DND-41 (cell line): ENCODE measurements at regions not wholly inside any gene's neighbourhood (a gene's known extent, or its start where the extent isn't known, plus 50 kb on each side); places are given as distances from the start of the nearest gene placed in this dataset.
"Not testable (repeated sequence)": the region's sequence is repeated elsewhere in the genome, so short reads cannot be mapped to it uniquely, and the experiment has no call there.

ENCODE experiments used
- ATAC-seq: fragments of 200-7000 bp; cut with Tn5 transposase; 3 replicates; pipeline ENCODE4 v1.9.1; 2021; ENCODE audit warnings: low read depth; ENCODE audit not compliant: insufficient read depth
- DNase-seq: peaks from one replicate; pipeline ENCODE4 v3.0.0-alpha.2; 2020
- H2AFZ ChIP-seq: 2 replicates; pipeline ENCODE4 v1.6.0; 2012; ENCODE audit warnings: low read depth, low read length
- H3K27ac ChIP-seq: 2 replicates; pipeline ENCODE4 v1.5.1; 2012; ENCODE audit warnings: low read length, inconsistent platforms
- H3K27me3 ChIP-seq: fragments of 200-600 bp; sonication (generic); 2 replicates; pipeline ENCODE4 v1.6.0; 2012; ENCODE audit warnings: low read length, mild to moderate bottlenecking, inconsistent platforms; ENCODE audit not compliant: insufficient read depth, poor library complexity
- H3K36me3 ChIP-seq: 2 replicates; pipeline ENCODE4 v1.5.1; 2012; ENCODE audit warnings: low read length, inconsistent platforms; ENCODE audit not compliant: insufficient read depth
- H3K4me1 ChIP-seq: 2 replicates; pipeline ENCODE4 v1.5.1; 2012; ENCODE audit warnings: mild to moderate bottlenecking, low read length; ENCODE audit not compliant: insufficient read depth
- H3K4me2 ChIP-seq: 2 replicates; pipeline ENCODE4 v1.6.0; 2012; ENCODE audit warnings: mild to moderate bottlenecking, moderate library complexity, low read length, inconsistent platforms; ENCODE audit not compliant: insufficient read depth
- H3K4me3 ChIP-seq, 2 experiments: fragments of 200-600 bp in 1 of 2; shearing (Covaris generic) in 1 of 2; 2 replicates each; pipeline ENCODE4 v1.5.1; 2012 to 2016; ENCODE audit warnings: inconsistent platforms in 2 of 2, low read length in 2 of 2, mild to moderate bottlenecking in 2 of 2, low read depth in 1 of 2, moderate library complexity in 1 of 2
- H3K79me2 ChIP-seq: 2 replicates; pipeline ENCODE4 v1.6.0; 2012; ENCODE audit warnings: low read length, inconsistent platforms; ENCODE audit not compliant: insufficient read depth
- H3K9ac ChIP-seq: 2 replicates; pipeline ENCODE4 v1.6.0; 2012; ENCODE audit warnings: low read depth, mild to moderate bottlenecking, inconsistent platforms, low read length, moderate library complexity
- H3K9me3 ChIP-seq: 2 replicates; pipeline ENCODE4 v1.5.1; 2012; ENCODE audit warnings: low read length, moderate library complexity, mild to moderate bottlenecking, inconsistent platforms; ENCODE audit not compliant: insufficient read depth, severe bottlenecking
- H4K20me1 ChIP-seq: 2 replicates; pipeline ENCODE4 v1.6.0; 2012; ENCODE audit warnings: low read length; ENCODE audit not compliant: insufficient read depth
- EZH2 ChIP-seq: IDR thresholded peaks from 3 replicates; pipeline ENCODE4 v1.6.1; 2012; ENCODE audit warnings: borderline replicate concordance, low read depth, mild to moderate bottlenecking, moderate library complexity, low read length, inconsistent platforms; ENCODE audit not compliant: severe bottlenecking
- TF ChIP-seq, protein P1 (sequence below): IDR thresholded peaks from 2 replicates; pipeline ENCODE4 v1.5.1; 2012; ENCODE audit warnings: borderline replicate concordance, low read length, moderate library complexity, mild to moderate bottlenecking; ENCODE audit not compliant: poor library complexity, severe bottlenecking; ENCODE audit errors: extremely low read depth

GRCh38 chr4:34323549-34324320, 1920.6 kb downstream of the ARAP2 start:
- no peak for ATAC-seq
- Histone ChIP-seq H2AFZ (no peak overlapping the region), H3K4me1 (no peaks in the 10 kb centered on the region), H3K27me3 (no peaks in the 10 kb centered on the region), H3K79me2 (no peaks in the 10 kb centered on the region), H3K9me3 (no peaks in the 10 kb centered on the region), H4K20me1 (no peaks in the 10 kb centered on the region), H3K9ac (no peak overlapping the region), H3K4me2 (no peak overlapping the region), H3K36me3 (no peaks in the 10 kb centered on the region), H3K4me3 (no peak overlapping the region), H3K27ac (no peak overlapping the region)
- DNase-seq, result no peak
- TF ChIP-seq, protein P1, sequence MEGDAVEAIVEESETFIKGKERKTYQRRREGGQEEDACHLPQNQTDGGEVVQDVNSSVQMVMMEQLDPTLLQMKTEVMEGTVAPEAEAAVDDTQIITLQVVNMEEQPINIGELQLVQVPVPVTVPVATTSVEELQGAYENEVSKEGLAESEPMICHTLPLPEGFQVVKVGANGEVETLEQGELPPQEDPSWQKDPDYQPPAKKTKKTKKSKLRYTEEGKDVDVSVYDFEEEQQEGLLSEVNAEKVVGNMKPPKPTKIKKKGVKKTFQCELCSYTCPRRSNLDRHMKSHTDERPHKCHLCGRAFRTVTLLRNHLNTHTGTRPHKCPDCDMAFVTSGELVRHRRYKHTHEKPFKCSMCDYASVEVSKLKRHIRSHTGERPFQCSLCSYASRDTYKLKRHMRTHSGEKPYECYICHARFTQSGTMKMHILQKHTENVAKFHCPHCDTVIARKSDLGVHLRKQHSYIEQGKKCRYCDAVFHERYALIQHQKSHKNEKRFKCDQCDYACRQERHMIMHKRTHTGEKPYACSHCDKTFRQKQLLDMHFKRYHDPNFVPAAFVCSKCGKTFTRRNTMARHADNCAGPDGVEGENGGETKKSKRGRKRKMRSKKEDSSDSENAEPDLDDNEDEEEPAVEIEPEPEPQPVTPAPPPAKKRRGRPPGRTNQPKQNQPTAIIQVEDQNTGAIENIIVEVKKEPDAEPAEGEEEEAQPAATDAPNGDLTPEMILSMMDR, result peak; percentile 17
- TF ChIP-seq EZH2, result no peak

DNA sequence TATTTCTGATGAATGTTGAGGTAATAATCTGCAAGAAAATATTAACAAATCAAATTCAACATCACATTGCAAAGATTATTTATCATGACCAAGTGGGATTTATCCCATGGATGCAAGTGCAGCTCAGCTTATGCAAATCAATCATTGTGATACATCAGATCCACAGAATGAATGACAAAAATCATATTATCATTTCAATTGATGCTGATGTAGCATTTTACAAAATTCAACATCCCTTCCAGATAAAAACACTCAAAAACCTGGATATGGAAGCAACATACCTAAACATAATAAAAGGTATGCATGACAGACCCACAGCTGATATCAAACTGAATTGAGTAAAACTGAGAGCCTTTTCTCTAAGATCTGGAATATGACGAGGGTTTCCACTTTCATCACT, 1915.4 kb downstream of the ARAP2 start:
- H3K27ac ChIP-seq, result no peak overlapping the region
- H3K4me2 ChIP-seq, result no peak overlapping the region
- H3K9ac ChIP-seq, result no peak overlapping the region
- no peaks in the 10 kb centered on the region for H4K20me1 ChIP-seq
- H3K4me3 ChIP-seq, result no peak overlapping the region
- no peaks in the 10 kb centered on the region for H3K27me3 ChIP-seq
- H3K36me3 ChIP-seq, result no peaks in the 10 kb centered on the region
- ATAC-seq (no peak), DNase-seq (no peak)
- H3K79me2 ChIP-seq, result no peaks in the 10 kb centered on the region
- TF ChIP-seq, protein P1, result no peak
- no peak for TF ChIP-seq EZH2
- no peaks in the 10 kb centered on the region for H3K9me3 ChIP-seq
- no peak overlapping the region for H2AFZ ChIP-seq
- H3K4me1 ChIP-seq, result no peaks in the 10 kb centered on the region

GRCh38 chr4:34335156-34335555, 1909.2 kb downstream of the ARAP2 start:
- H2AFZ ChIP-seq, ATAC-seq, H3K4me2 ChIP-seq, H3K27me3 ChIP-seq, H3K27ac ChIP-seq, DNase-seq, H3K9ac ChIP-seq, H3K9me3 ChIP-seq, H3K79me2 ChIP-seq, H3K36me3 ChIP-seq, H3K4me3 ChIP-seq, H4K20me1 ChIP-seq, H3K4me1 ChIP-seq: not testable (repeated sequence)

- H3K4me3 ChIP-seq, H3K36me3 ChIP-seq, H3K4me1 ChIP-seq, H3K9ac ChIP-seq, H3K27me3 ChIP-seq, H2AFZ ChIP-seq, H4K20me1 ChIP-seq, H3K27ac ChIP-seq, H3K79me2 ChIP-seq, H3K4me2 ChIP-seq, ATAC-seq, H3K9me3 ChIP-seq, DNase-seq: not testable (repeated sequence)
These were observed 1908.8 kb downstream of the ARAP2 start for GRCh38 chr4:34335556-34335955.
